ELR (cell line): ENCODE measurements at regions not wholly inside any gene's neighbourhood (a gene's known extent, or its start where the extent isn't known, plus 50 kb on each side); places are given as distances from the start of the nearest gene placed in this dataset.
"Not testable (repeated sequence)": the region's sequence is repeated elsewhere in the genome, so short reads cannot be mapped to it uniquely, and the experiment has no call there.

Source experiments
- DNase-seq: peaks from one replicate; pipeline ENCODE4 v3.0.0-alpha.2; 2015; ENCODE audit warnings: low read depth

DNA sequence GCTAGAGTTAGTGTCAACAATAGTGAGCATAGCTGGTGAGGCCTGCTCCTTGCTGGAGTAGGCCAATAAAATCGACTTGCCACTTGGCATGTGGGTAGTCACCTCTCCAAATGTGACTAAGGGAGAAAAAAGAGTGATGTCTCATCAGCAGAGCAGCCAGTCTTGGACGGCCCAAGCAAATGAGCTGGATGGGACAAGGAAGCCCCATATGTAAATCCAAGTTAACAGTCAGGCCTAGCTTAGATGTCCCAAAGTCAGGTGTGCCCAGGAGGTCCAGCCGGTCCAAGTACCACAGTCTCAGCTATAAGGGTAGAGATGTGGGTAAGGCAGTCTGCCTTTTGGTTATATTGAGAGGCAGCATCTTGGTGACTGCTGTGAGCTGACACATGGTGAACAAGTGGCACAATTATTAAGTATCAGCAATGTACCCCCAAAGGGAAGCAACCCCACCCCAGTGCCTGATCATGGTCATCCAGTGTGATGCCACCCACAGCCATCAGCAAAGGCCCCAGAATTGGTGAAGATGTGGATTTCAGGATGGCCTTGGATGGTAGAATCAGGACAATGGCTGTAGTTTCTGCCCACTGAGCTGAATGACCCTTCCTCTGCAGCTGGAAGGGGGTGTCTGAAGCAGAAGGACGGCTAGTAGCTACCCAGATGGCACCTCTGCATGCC, 83.4 kb downstream of the TNFRSF13B start:
- DNase-seq: peak; percentile 16

DNA sequence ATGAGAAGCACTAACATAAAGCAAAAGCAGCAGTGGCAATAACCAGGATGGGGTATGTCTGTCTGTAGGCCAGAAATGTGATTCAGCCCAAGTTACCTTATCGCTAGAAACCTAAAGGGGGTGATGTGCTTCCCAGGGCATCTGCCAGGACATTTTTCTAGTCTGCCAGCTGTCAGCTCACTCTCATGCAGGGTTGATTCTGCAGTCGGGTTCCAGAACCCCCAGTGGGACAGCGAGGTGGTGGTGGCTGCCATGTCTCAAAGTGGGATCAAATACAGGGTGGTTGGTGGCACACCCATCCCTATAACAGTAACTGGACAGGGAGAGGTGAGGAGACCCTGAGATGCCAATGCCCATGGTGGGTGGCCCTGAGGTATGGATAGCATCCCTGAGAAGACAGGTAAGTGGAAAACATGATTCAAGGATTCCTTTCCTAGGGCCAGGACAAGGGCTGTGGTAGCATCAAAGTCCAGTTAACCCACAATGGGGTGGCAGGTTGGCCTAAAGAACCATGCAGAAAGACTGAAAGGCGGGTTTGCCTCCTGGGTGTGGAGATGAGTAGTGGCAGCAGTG, 84.3 kb downstream of the TNFRSF13B start:
- DNase-seq: no peak

DNA sequence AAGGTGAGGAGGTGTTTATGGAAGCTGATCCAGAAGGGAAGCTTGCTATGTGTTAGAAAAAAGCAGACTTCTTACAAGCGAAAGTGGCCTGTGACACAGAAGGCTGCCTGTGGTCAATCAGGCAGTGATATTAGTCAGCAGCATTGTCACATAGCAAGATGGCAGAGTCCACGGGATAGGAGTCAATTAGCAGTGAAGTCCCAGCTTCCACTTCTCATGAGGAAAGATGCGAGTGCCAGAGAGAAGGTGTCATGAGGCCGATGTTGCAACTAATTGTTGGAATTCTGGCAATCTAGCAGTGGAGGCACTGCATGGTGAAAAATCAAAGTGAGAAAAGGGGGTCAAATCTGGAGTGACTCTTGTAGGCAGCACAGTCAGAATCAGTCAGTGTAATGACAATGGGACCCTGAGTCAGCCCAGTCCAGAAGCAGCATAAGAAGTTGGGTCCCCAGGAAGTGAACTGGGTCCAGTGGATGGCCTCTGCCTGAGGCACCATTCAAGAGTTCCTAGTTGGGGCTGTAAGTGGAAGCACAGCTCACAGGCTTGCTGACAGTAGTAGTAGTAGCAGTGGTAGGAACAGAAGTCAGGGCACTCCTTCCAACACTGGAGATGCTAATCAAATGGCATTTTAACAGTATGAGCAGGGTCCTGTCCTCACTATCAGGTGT, 85.1 kb downstream of the TNFRSF13B start:
- no peak for DNase-seq

DNA sequence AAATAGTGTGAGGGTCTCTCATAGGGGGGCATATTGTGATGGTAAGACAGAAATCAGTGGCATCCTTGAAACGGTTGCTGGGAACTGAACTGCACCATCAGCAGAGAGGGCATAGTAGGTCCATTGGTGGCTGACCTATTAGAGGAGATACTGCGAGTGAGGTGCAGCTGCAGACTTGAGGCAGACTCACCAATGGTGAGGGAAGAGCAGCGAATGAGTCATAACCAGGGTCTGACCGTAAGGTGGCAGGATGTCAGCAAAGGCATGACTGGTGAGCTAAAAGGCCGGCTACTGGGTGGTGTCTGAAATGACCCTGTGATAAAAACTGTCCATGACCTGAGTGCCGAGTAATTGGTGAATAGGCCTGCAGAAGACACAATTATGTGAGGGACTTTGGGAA, 86.7 kb downstream of the TNFRSF13B start:
- DNase-seq: not testable (repeated sequence)

DNA sequence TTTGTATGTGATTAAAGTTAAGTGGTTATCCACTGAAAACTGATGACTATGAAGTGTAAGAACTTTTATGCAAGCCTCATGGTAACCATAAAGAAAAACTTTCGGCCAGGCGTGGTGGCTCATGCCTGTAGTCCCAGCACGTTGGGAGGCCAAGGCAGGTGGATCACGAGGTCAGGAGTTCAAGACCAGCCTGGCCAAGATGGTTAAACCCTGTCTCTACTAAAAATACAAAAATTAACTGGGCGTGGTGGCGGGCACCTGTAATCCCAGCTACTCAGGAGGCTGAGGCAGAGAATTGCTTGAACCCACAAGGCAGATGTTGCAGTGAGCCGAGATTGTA, 89.0 kb downstream of the TNFRSF13B start:
- not testable (repeated sequence) for DNase-seq

DNA sequence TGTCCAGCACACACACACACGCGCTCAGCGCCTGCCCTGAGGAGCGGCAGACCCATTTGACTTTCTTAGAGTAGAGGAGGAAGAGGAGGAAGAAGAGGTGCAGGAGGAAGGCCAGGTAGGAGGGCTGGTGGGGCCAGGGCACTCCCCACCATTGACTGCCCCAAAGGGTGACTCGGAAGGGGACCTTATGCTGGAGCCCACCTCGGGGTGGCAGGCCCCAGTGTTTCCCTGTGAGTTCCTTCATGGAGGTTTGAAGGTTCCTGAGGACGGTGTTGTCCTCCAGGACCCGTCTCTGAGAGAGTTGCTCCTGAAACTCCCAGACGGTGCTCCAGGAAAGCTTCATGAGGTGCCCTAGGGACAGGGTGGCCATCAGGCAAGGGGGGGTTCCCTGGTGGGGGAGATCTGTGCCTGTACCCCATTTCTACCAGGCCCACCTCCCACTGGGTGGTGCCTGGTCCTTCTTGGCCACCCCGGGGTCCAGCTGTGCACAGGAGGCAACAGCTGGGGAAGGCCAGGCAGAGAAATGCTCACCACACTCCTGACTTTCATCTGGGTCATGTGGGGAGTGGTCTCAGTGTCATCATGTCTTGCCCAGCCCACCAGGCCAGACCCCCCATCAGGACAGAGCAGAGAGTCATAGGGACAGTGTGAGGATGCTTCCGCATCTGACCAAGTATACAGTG, 89.5 kb downstream of the TNFRSF13B start:
- no peak for DNase-seq

DNA sequence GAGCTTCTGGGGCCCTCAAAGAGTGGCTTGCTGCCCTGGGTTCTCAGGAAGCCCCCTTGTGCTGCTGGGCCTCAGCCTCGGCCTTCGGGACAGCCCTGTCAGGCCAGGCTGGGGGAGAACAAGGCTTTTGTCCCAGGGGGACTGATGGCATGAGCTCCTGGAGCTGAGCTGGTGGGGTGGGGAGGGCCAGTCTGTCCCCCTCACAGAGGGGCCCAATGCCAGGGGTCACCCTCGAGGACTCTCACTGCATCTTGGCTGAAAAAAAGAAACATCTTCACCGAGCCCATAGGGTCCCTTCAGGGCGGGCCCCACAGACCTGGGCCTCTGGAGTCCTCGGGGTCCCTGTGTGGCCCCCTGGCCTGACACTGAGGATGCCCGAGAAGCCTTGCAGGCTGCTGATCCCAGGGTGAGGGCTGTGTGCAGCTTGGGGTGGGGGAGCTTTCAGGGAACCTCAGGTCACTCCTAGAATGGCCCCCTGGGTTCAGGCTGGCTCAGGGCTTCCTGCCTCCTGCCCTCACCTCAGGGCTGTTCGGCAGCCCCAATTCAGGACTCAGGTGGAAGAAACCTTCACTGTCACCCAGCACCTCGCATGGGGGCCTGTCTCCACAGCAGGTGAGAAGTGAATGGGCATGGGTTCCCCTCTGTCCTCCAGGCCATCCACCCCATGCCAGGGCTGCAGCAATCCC, 90.5 kb downstream of the TNFRSF13B start:
- DNase-seq: no peak

DNA sequence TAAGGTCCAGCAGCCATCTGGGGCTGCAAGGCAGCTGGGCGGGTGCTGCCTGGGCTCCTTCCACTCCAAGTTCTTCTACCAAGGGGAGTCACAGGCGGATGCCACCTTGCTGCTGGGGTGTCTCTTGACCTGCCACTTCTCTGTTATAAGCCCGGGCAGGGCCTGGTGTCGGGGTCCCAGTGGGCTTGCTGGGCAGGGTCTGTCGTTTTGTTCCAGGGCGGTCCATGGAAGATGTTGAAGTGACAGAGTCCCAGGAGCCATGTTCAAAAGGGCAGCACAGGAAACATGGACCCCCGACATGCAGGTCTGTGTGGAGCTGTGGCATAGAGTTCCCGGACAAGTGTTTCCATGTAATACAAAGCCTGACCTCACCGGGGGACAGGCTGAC, 91.1 kb downstream of the TNFRSF13B start:
- DNase-seq: no peak

DNA sequence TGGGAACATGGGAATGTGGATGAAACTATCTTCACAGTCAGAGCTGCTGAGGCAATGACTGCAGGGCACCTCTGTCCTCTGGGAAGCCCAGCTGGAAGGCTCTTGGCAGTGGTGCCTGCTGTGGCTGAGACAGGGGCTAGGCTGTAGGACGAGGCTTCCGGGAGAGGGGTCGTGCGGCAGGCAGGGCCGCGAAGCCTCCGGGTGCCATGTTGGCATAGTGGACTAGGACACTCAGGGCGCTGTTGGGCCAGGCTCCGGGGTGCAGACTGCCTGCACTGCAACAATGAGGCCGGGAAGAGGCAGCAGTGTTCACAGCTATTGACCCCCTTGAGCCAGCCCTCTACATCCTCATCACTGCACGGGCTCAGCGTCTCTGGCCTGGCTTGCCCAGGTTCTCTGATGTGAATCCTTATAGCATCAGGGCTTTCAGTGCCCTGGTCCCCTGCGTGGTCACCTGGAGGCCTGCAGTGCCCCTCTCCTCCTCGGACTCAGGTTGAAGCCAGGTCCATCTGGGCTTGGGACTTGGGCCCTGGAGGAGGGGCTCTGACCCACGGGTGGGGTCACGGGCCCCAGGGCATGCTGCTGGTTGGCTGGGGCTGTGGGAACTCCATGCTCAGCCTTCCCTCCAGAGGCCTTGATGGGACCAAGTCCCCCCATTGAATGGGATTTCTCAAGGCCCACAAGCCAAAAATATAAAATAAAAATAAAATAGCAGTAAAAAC, 91.6 kb downstream of the TNFRSF13B start:
- no peak for DNase-seq

DNA sequence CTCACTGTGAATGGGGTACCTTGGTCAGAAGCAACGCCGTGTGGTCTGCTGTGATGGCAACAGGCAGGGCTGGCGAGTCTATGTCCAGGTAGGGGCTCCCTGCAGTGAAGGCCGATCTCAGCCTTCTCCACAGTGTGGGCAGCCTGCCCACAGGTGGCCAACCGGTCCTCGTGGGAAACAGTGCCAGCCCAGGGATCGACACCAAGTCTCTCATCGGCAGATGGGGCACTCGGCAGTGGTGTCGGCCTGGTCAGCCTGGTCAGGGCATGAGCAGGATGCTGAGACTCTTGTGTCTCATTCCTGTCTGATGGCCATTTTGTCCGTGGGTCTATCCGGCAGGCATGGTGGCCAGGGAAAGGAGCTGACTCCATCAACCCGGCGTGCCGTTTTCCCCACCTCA, 92.2 kb downstream of the TNFRSF13B start:
- DNase-seq: no peak

DNA sequence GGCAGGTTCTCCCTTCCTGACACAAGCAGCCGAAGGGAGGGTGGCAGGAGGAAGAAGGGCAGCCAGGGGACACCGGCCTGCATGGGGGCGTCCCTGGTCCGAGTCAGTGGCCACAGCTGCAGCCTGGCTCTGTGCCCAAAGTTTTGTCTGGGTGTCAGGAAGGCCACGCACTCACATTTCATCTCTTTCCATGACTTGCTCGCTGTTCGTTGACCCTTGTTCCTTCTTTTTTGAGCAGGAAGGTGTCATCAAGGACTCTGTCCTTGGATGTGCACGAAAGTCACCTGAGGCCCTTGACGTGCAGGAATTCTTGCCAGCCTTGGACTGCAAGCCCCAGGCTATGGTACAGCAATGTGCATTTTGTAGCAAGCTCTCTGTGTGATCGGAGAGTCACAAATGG, 93.3 kb downstream of the TNFRSF13B start:
- no peak for DNase-seq

DNA sequence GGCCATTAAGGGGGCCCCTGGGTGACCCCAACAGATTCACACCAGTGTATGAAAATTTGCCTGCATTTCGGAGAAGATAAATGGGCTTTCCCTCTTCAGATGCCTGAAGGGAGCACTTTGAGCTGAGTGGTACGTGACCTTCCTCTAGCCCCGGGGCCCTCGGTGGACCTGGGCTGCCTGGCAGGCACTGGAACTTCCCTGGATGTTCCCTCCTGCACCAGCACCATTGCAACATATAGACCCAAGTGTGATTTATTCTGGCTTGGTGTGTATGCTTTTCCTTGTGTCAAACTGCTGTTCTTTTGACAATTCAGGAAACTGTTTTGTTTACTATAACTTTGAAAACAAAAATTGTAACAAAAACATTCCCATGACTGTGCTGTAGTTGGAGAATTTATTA, 93.8 kb downstream of the TNFRSF13B start:
- DNase-seq: no peak

DNA sequence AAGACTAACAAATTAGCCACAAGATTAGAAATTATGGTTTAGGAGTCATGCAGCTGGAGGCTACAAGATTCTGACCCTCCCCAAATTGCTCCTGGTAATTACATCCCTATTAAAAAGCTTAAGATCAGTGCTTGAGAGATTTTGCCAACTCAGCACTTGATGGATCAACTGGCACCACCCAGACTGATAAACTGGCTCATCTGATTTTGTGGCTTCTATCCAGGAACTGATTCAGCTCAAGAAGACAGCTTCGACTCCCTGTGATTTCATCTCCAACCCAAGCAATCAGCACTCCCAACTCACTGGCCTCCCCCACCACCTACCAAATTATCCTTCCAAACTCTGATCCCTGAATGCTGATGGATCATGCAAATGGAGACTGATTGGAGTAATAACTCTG, 94.8 kb downstream of the TNFRSF13B start:
- DNase-seq: peak; percentile 24

DNA sequence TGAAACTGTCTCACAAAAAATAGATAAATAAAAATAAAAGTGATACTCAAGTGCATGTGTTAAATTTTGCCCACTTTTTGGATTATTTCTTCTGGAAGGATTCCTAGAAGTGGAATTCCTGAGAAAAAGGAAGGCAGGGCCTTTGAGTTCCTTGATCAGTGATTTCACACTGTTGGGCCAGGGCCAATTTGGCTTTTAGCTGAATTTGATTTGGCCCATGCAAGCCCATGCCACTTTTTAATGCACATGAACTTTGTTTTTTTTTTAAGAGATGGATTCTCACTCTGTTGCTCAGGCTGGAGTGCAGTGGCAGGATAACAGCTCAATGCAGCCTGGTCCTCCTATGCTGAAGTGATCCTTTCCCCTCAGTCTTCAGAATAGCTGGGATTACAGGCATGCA, 96.3 kb downstream of the TNFRSF13B start:
- no peak for DNase-seq

DNA sequence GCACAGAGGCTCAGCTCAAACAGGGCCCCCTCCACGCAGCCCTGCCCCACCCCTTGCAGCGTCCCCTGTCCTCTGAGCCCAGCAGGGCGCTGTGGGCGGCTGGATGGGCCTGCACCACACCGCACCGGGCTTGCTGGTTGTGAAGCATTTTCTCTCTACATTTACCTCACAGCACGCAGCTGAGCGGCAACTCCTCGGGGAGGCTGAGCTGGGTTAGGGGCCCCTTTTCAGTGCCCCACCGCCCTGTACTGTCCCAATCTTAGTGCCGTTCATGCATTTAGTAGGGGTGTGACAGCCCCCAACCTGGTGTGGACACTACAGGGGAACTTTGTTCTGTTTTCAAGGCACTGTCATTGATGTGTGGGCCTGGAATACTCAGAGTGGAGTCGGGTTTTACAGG, 97.7 kb downstream of the TNFRSF13B start:
- not testable (repeated sequence) for DNase-seq

DNA sequence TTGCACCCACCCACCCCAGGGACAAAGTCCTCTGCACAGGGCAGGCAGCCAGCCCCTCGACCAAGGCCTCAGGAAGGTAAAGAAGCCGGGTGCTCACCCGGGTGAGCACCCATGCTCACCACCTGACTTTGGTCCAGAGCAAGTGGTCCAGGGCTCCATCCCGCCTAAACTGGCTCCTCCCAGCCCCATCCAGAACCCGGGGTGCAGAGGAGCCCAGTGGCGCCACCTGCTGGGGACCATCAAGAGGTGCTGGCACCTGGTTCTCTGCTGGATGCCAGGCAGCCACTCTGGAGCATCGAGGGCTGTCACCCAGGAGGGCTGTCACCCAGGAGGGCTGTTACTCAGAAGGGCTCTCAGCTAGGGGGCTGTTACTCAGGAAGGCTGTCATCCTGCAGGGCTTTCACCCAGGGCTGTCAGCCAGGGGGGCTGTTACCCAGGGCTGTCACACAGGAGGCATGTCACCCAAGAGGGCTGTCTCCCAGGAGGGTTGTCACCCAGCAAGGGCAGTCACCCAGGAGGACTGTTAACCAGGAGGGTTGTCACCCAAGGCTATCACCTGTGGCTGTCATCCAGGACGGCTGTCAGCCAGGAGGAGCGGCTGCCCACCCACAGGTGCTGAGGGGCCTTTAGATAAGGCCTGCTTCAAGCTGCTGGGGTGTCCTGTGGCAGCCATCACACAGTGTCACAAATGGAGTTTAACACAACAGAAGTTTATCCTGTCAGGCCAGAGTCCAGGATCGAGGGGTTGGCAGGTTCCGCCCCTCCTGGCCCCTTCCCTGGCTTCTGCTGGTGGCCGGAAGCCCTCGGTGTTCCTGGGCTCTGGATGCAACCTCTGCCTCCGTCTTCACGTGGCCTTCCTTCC, 98.5 kb downstream of the TNFRSF13B start:
- DNase-seq: peak; percentile 60

DNA sequence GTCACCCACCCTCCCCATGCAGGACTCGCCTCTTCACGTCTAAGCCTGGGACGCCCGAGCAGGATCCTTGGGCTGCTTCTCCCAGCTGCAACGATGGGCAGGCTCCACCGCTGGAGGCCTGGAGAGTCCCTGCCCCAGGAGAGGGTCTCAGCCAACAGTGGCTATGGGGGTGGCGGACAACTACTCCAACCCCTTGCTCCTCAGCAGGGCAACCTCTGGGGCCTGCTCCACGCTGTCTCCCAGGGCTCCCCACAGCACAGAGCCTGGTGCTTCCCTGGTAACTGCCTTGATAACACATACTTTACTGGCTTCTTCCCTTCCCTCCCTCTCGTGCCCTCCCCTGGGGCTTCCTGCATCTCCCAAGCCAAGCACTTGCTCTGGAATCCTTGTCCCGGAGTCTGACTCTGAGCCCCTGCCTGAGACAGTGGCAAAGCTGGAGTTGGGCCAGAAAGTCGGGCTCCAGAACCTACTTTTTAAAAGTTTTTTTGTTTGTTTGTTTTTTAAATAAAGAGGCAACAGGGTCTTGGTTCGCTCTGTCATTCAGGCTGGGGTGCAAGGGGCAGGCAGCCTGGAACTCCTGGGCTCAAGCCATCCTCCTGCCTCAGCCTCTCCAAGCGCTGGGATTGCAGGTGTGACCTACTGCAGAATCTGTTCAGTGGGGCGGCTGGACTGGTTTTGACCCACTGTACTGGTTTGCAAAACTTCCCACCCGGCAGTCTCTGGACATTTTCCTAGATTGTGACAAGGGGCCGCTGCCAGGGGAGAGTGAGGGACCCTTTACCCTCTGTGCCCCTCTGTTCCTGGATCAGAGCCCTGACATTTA, 99.4 kb downstream of the TNFRSF13B start:
- peak; percentile 15 for DNase-seq

DNA sequence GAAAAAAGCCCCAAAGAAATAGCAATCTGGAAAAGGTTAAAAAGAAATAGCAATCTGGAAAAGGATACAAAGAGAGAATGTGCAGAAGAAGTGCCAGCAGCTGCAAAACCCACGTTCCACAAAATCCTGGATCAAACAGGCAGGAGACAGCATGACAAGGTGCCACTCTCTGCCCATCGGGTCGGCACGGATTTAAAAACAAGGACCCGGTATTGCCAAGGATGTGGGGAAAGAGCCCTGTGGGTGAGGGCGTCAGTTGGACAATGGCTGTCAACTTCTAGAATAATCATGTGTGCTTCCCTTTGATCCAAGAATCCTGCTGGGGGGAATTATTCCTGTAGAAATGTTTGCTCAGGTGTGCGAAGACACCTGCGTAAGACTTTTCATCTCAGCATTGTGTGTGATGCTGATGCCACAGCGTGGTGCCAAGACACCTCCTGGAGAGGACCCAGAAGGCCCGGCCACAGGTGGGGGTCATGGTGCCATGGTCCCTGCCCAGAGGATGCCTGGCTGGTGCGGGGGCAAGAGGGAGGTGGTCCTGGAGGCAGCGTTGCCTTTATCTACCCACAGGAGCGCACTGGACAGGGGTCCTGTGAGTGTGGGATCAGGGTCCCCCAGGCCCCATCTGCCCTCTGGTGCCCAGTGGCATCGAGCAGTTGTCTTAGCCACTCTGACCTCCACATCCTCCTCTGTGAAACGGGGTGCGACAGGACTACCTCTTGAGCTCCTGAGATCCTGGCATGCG, 100.3 kb downstream of the TNFRSF13B start:
- DNase-seq: not testable (repeated sequence)
